ENCODE measurements at regions not wholly inside any gene's neighbourhood (a gene's known extent, or its start where the extent isn't known, plus 50 kb on each side); places are given as distances from the start of the nearest gene placed in this dataset.

DNA sequence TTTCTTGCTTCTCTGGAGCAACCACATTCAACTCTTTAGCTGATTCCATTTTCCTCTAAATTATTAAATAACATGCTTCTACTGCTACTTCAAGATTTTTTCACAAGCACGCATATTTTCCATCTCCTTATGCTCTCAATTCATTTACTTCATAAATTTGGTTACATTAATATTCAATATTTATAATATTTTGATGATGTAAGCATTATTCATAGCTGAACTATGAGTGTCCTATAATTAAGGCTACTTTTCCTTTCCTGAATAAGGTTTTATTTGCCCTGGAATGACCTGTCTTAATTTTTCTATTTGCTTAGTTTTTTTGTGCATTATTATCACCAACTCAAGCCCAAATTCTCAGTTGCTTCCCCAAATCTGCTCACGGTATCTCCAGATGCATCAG, 109.4 kb upstream of the ADPGK start:
- no peak for DNase-seq (ENCODE audit: extremely low spot score)
- TF ChIP-seq, protein P1, sequence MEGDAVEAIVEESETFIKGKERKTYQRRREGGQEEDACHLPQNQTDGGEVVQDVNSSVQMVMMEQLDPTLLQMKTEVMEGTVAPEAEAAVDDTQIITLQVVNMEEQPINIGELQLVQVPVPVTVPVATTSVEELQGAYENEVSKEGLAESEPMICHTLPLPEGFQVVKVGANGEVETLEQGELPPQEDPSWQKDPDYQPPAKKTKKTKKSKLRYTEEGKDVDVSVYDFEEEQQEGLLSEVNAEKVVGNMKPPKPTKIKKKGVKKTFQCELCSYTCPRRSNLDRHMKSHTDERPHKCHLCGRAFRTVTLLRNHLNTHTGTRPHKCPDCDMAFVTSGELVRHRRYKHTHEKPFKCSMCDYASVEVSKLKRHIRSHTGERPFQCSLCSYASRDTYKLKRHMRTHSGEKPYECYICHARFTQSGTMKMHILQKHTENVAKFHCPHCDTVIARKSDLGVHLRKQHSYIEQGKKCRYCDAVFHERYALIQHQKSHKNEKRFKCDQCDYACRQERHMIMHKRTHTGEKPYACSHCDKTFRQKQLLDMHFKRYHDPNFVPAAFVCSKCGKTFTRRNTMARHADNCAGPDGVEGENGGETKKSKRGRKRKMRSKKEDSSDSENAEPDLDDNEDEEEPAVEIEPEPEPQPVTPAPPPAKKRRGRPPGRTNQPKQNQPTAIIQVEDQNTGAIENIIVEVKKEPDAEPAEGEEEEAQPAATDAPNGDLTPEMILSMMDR (IDR thresholded peaks at IDR 0.05; ENCODE audit: control extremely low read depth, extremely low read depth, low read depth, missing control alignments): no peak
- ChIA-PET POLR2A (no interaction called here), CTCF (interaction anchor here (1.4 kb wide), 1 partner anchor 9 kb away, joined by 4 read pairs; no protein-coding TSS in a partner anchor)

DNA sequence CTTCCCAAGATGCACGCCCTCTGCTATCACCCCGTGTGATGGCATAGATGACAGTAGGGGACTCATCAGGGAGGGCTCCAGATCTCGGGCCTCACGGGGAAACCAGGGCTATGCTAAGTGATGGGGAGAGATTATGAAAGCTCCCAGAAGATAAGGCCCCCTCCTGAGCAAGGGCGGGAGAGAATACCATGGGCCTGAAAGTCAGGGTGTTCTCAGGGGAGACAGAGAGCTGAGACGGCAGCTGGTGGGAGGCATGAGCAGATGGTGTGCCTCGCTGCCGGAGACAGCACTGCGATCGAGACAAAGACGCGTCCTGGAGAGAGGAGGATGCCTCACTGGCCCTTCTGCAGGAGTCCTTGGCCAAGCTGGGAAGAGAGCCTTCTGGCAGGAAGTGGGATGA, 106.5 kb upstream of the ADPGK start:
- DNase-seq (ENCODE audit: extremely low spot score): no peak
- POLR2A ChIA-PET: no interaction called here
- CTCF ChIA-PET: no interaction called here
- TF ChIP-seq, protein P1 (IDR thresholded peaks at IDR 0.05; ENCODE audit: control extremely low read depth, extremely low read depth, low read depth, missing control alignments): no peak

DNA sequence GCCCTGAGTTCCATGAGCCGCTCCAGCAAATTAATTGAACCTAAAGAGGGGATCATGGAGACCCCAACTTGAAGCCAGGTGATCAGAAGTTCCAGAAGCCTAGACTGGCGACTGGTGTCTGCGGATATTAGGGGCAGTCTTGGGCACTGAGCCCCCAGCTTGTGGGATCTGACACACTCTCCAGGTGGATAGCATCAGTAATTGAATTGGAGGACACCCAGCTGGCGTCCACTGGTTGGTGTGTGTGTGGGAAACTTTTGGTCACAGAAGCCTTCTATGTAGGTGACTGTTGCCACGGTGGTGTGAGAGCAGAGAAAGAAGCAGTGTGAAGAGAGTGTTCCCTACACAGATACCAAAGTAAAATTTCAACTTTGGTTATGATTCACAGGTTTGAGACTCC, 106.0 kb upstream of the ADPGK start:
- POLR2A ChIA-PET: no interaction called here
- no peak for DNase-seq (ENCODE audit: extremely low spot score)
- TF ChIP-seq, protein P1 (IDR thresholded peaks at IDR 0.05; ENCODE audit: control extremely low read depth, extremely low read depth, low read depth, missing control alignments): no peak

DNA sequence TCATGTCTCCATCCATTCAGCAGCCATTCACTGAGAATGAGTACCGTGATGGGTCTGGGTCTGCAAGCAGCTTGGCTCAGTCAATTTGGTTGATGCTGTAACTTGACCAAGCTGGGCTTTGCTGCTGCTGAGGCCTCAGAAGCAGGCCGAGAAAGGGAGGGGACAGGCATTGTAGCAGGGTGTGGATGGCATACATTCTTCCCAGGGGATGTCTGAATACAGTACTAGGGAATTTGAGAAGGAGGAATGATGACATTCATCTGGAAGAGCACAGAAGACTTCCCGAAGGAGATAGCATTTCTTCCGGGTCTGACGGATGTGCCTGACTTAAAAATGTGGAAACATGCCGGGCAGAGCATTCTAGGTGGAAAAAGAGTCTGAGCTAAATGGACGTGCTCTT, 105.3 kb upstream of the ADPGK start:
- CTCF ChIA-PET: no interaction called here

More for the DNA sequence above, 106.0 kb upstream of the ADPGK start:
- CTCF ChIA-PET: no interaction called here

DNA sequence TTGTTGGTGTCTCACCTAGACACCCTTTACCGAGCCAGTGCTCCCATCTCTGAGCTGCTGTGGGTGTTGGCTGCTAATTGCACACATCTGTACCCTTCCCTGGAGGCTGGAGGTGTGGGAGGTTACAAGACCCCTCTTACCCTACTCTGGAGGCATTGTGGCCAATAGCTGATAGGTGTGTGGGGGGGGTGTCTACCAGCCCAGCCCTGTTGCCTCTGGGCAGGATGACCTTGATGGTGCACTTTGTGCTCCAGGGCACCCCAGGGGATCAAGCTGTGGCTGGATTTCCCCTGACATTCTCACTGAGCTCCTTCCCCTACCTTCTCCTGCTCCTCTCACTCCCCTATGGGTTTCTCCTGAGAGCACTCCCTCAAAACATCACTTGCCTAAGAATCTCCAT, 104.7 kb upstream of the ADPGK start:
- TF ChIP-seq, protein P1 (IDR thresholded peaks at IDR 0.05; ENCODE audit: control extremely low read depth, extremely low read depth, low read depth, missing control alignments): no peak
- no peak for DNase-seq (ENCODE audit: extremely low spot score)
- CTCF ChIA-PET: no interaction called here
- POLR2A ChIA-PET: no interaction called here

More for the DNA sequence above, 105.3 kb upstream of the ADPGK start:
- DNase-seq (ENCODE audit: extremely low spot score): no peak
- TF ChIP-seq, protein P1 (IDR thresholded peaks at IDR 0.05; ENCODE audit: control extremely low read depth, extremely low read depth, low read depth, missing control alignments): no peak
- POLR2A ChIA-PET: no interaction called here

DNA sequence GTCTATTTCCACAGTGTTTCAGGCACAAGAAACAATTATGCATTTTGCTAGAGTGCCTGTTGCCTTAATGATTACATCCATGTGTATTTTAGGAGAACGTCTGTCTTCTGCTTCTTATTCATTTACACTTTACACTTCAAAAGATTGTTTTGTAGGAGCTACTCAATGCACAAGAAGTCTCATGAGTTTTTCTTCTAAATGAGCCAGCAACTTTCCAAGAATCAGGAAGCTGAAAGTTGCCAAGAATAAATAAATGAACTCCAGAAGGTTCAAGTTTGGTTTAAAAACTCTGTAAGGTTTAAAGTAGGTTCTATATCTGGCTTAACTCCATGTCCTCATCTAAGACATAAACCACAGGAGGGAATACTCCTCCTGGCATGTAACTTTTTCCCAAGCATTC, 103.8 kb upstream of the ADPGK start:
- TF ChIP-seq, protein P1 (IDR thresholded peaks at IDR 0.05; ENCODE audit: control extremely low read depth, extremely low read depth, low read depth, missing control alignments): no peak
- CTCF ChIA-PET: no interaction called here
- POLR2A ChIA-PET: no interaction called here
- no peak for DNase-seq (ENCODE audit: extremely low spot score)

DNA sequence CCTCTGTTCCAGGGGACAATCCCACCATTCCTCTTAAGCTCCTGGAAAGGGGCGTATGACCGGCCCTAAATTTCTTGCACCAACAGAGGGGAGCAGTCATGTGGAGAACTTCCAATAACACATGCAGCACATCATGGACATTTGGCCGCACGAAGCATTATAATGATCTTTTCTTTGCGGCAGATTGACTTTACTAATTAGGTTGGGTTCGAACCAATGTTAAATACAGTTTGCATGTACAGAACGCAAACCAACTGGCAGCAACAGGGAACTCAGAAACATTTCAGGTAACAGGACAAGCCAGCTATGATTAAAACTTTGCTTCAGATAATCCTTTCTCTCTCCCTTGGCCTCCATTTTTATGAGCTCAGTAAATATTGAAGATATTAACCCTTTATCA, 100.8 kb upstream of the ADPGK start:
- DNase-seq (ENCODE audit: extremely low spot score): no peak
- ChIA-PET POLR2A (no interaction called here), CTCF (interaction anchor here (1.7 to 2.3 kb wide), 2 partner anchors 8 to 10 kb away, joined by 4 to 6 read pairs; no protein-coding TSS in a partner anchor)
- TF ChIP-seq, protein P1 (IDR thresholded peaks at IDR 0.05; ENCODE audit: control extremely low read depth, extremely low read depth, low read depth, missing control alignments): no peak

Data from GM10248 (cell line).